Esophagus squamous epithelium (tissue), 5 donors: ENCODE measurements at regions not wholly inside any gene's neighbourhood (a gene's known extent, or its start where the extent isn't known, plus 50 kb on each side); places are given as distances from the start of the nearest gene placed in this dataset.

Source experiments
- DNase-seq: peaks from one replicate; lab custom pipeline; 2025; lab: John Stamatoyannopoulos, UW
- H3K27ac ChIP-seq, 4 donors: fragments of 200-600 bp; sonication (generic); one replicate each; pipeline ENCODE4 v1.5.1; 2016 to 2019; ENCODE audit warnings: mild to moderate bottlenecking in 1 of 4
- H3K27me3 ChIP-seq, 4 donors: fragments of 200-600 bp; sonication (generic); 1 replicate in 3 of 4; 2 replicates in 1 of 4; pipeline versions ENCODE4 v1.5.1 to v1.6.0; 2017 to 2021; ENCODE audit warnings: antibody characterized with exemption in 1 of 4
- H3K36me3 ChIP-seq, 3 donors: fragments of 200-600 bp; sonication (generic); one replicate each; pipeline ENCODE4 v1.5.1; 2016 to 2019
- H3K4me1 ChIP-seq, 3 donors: fragments of 200-600 bp; sonication (generic); one replicate each; pipeline ENCODE4 v1.5.1; 2017 to 2019
- H3K4me3 ChIP-seq, 4 donors: fragments of 200-600 bp; sonication (generic); 1 replicate in 3 of 4; 2 replicates in 1 of 4; pipeline ENCODE4 v1.5.1; 2016 to 2019; ENCODE audit warnings: mild to moderate bottlenecking in 2 of 4, moderate library complexity in 1 of 4
- H3K9me3 ChIP-seq, 3 donors: fragments of 200-600 bp; sonication (generic); one replicate each; pipeline ENCODE4 v1.5.1; 2016 to 2019
- POLR2A ChIP-seq, 4 donors: fragments of 450-650 bp; IDR thresholded peaks; one replicate each; pipeline ENCODE4 v1.6.1; 2017; ENCODE audit warnings: antibody characterized with exemption in 4 of 4, mild to moderate bottlenecking in 4 of 4, moderate library complexity in 3 of 4
- WGBS, 2 donors: methylation state at CpG; one replicate each; pipeline ENCODE4 v1.1.5; 2018; 5-methylcytosine and 5-hydroxymethylcytosine counted together
- intact Hi-C: fragments of 100-400 bp; cut with DNase I; formaldehyde crosslinking; loops from one replicate; pipeline ENCODE4 v1.15.0; 2022
- TF ChIP-seq, protein P1 (sequence below), 6 experiments: fragments of 450-650 bp in 4 of 6; fragments of 200-600 bp in 2 of 6; sonication (generic) in 2 of 6; IDR thresholded peaks; one replicate each; pipeline ENCODE4 v1.5.1; 2016 to 2019; ENCODE audit warnings: antibody characterized with exemption in 6 of 6, mild to moderate bottlenecking in 4 of 6, moderate library complexity in 4 of 6
- donor health status: DM: yes; HTN: yes; CAD: no.

DNA sequence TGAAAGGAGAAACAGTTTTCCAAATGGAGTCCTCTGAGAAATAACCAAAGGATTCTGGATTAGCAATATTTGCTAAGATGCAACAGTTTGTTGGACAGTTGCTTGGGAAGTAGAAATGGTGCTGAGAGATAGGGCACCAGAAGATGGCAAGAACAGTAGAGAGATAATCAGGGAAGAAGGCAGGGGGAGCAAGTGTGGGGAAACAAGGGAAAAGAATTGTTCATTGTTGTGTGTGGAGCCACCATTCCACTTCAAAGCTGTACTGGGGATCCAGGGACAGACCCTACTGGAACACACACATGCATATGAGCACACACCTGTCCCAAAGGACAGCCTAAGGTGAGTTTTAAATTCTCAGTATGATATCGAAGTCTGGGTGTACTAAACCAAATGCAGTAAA, 152.5 kb downstream of the ZNF608 start:
- TF ChIP-seq POLR2A (IDR thresholded peaks at IDR 0.05): no peak
- TF ChIP-seq, protein P1, sequence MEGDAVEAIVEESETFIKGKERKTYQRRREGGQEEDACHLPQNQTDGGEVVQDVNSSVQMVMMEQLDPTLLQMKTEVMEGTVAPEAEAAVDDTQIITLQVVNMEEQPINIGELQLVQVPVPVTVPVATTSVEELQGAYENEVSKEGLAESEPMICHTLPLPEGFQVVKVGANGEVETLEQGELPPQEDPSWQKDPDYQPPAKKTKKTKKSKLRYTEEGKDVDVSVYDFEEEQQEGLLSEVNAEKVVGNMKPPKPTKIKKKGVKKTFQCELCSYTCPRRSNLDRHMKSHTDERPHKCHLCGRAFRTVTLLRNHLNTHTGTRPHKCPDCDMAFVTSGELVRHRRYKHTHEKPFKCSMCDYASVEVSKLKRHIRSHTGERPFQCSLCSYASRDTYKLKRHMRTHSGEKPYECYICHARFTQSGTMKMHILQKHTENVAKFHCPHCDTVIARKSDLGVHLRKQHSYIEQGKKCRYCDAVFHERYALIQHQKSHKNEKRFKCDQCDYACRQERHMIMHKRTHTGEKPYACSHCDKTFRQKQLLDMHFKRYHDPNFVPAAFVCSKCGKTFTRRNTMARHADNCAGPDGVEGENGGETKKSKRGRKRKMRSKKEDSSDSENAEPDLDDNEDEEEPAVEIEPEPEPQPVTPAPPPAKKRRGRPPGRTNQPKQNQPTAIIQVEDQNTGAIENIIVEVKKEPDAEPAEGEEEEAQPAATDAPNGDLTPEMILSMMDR (IDR thresholded peaks at IDR 0.05): no peak
- Histone ChIP-seq H3K27me3 (no peaks in the 10 kb centered on the region), H3K9me3 (no peaks in the 10 kb centered on the region), H3K4me3 (no peak overlapping the region), H3K36me3 (no peaks in the 10 kb centered on the region), H3K27ac (no peak overlapping the region), H3K4me1 (peaks cover 2 to 17% (median 8%) of the 10 kb centered on the region in 3 donors)
- intact Hi-C loops: no loop called here
- no peak for DNase-seq
- 94 to 100% methylated on average over 1 of the region's 1 CpG for WGBS, 2 donors

DNA sequence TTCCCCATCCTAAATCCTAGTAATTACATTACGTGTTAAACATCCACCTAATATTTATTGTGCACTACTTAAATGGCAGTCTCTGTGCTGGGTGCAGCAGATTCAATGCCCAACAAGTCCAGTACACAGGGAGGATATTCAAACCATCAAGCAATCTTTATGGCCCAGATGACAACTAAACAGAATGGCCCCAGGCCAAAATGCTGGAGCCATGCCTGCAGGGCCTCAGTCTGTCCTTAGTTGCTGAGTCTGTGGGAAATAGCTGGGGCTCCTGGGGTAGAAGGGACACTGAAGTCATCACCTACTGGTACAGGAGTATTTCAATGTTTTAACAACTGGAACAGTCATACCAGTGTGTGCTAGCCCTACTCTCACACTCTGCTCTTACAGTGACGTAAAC, 153.5 kb downstream of the ZNF608 start:
- no peaks in the 10 kb centered on the region for H3K9me3 ChIP-seq
- no peaks in the 10 kb centered on the region for H3K27me3 ChIP-seq
- no peak for DNase-seq
- TF ChIP-seq, protein P1 (IDR thresholded peaks at IDR 0.05): no peak
- TF ChIP-seq POLR2A (IDR thresholded peaks at IDR 0.05): no peak
- intact Hi-C loops: no loop called here
- WGBS, 2 donors: 100% methylated on average over 2 of the region's 2 CpGs
- no peaks in the 10 kb centered on the region for H3K36me3 ChIP-seq
- H3K4me3 ChIP-seq: no peak overlapping the region
- no peak overlapping the region for H3K27ac ChIP-seq
- peaks cover 0 to 14% (median 8%) of the 10 kb centered on the region in 3 donors for H3K4me1 ChIP-seq

- DNase-seq: no peak
- H3K27me3 ChIP-seq: no peaks in the 10 kb centered on the region
- no peak for TF ChIP-seq POLR2A (IDR thresholded peaks at IDR 0.05)
- TF ChIP-seq, protein P1 (IDR thresholded peaks at IDR 0.05): no peak
- H3K4me3 ChIP-seq: no peak overlapping the region
- H3K4me1 ChIP-seq: peaks cover 0 to 4% (median 0%) of the 10 kb centered on the region in 3 donors
- no peak overlapping the region for H3K27ac ChIP-seq
- intact Hi-C loops: no loop called here
- no peaks in the 10 kb centered on the region for H3K9me3 ChIP-seq
- H3K36me3 ChIP-seq: no peaks in the 10 kb centered on the region
- WGBS, 2 donors: 95 to 97% methylated on average over 5 of the region's 5 CpGs
These were observed 154.9 kb downstream of the ZNF608 start for GRCh38 chr5:124591583-124591982.

DNA sequence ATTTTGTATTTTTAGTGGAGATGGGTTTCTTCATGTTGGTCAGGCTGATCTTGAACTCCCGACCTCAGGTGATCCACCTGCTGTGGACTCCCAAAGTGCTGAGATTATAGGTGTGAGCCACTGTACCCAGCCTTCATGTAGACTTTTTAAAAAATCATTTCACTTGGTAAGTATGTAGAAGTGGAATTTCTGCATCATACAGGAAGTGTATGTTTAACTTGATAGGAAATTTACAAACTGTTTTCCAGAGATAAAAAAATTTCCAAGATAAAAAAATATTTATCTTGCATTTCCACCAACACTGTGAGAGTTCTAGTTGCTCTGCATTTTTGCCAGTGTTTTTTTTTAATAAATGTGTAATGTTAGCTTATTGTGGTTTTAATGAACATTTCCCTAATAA, 155.8 kb downstream of the ZNF608 start:
- intact Hi-C loops: no loop called here
- H3K27me3 ChIP-seq: no peaks in the 10 kb centered on the region
- TF ChIP-seq POLR2A (IDR thresholded peaks at IDR 0.05): no peak
- TF ChIP-seq, protein P1 (IDR thresholded peaks at IDR 0.05): no peak
- 100% methylated on average over 1 of the region's 1 CpG; no CpG with 5 or more reads in 1 of the 2 donors for WGBS, 2 donors
- H3K4me1 ChIP-seq: no peaks in the 10 kb centered on the region
- H3K36me3 ChIP-seq: no peaks in the 10 kb centered on the region
- no peaks in the 10 kb centered on the region for H3K9me3 ChIP-seq
- DNase-seq: no peak
- no peak overlapping the region for H3K27ac ChIP-seq
- no peak overlapping the region for H3K4me3 ChIP-seq

GRCh38 chr5:124587280-124587679, 159.2 kb downstream of the ZNF608 start:
- intact Hi-C loops: no loop called here
- WGBS, 2 donors: 66 to 83% methylated on average over 4 of the region's 4 CpGs
- Histone ChIP-seq H3K4me1 (peaks cover 0 to 12% (median 0%) of the 10 kb centered on the region in 3 donors), H3K27me3 (no peaks in the 10 kb centered on the region), H3K9me3 (no peaks in the 10 kb centered on the region), H3K4me3 (no peak overlapping the region), H3K27ac (no peak overlapping the region), H3K36me3 (no peaks in the 10 kb centered on the region)
- DNase-seq: no peak
- TF ChIP-seq POLR2A (IDR thresholded peaks at IDR 0.05): no peak
- TF ChIP-seq, protein P1 (IDR thresholded peaks at IDR 0.05): no peak
